Pancreas (tissue), 10 donors: ENCODE measurements at regions not wholly inside any gene's neighbourhood (a gene's known extent, or its start where the extent isn't known, plus 50 kb on each side); places are given as distances from the start of the nearest gene placed in this dataset.

Source experiments
- ATAC-seq, 4 donors: fragments of 200-7000 bp; cut with Tn5 transposase; one replicate each; pipeline versions ENCODE4 v1.8.0 to v1.9.1; 2020; ENCODE audit warnings: mild to moderate bottlenecking in 4 of 4, moderate library complexity in 4 of 4
- DNase-seq, 6 donors: peaks; one replicate each; pipeline ENCODE4 v3.0.0-alpha.2; 2020
- FAIRE-seq: peaks from 2 replicates; lab custom pipeline; 2012; peaks lifted over from hg19 to GRCh38; lab: Jason Lieb, UNC
- H3K27ac ChIP-seq, 4 donors: fragments of 200-600 bp; sonication (generic); 1 replicate in 3 of 4; 2 replicates in 1 of 4; pipeline versions ENCODE4 v1.5.0 to v1.8.0; 2020
- H3K27me3 ChIP-seq, 4 donors: fragments of 200-600 bp; one replicate each; pipeline ENCODE4 v1.8.0; 2021
- H3K36me3 ChIP-seq, 3 donors: fragments of 200-600 bp; sonication (generic) in 1 of 3; one replicate each; pipeline versions ENCODE4 v1.5.0 to v1.8.0; 2020 to 2021
- H3K4me1 ChIP-seq, 3 donors: fragments of 200-600 bp; one replicate each; pipeline ENCODE4 v1.8.0; 2021
- H3K4me3 ChIP-seq, 4 donors: fragments of 200-600 bp; sonication (generic) in 2 of 4; one replicate each; pipeline versions ENCODE4 v1.5.0 to v1.8.0; 2020 to 2021
- H3K9me3 ChIP-seq, 4 donors: fragments of 200-600 bp; one replicate each; pipeline ENCODE4 v1.8.0; 2021
- CTCF ChIP-seq, 4 donors: fragments of 200-600 bp; sonication (generic) in 3 of 4; IDR thresholded peaks; one replicate each; pipeline versions ENCODE4 v1.5.0 to v1.8.0; 2021; ENCODE audit warnings: antibody characterized with exemption in 4 of 4
- WGBS, 2 donors: extraction: QIAGEN DNeasy Blood & Tissue Kit; methylation state at CpG; one replicate each; pipeline ENCODE4 v1.1.7; 2013; 5-methylcytosine and 5-hydroxymethylcytosine counted together
- intact Hi-C, 3 donors: fragments of 100-400 bp; cut with DNase I; formaldehyde crosslinking; loops; one replicate each; pipeline versions ENCODE4 v1.11.1 to v1.14.2; 2022
- donor health status: healthy with polysubstance abuse.
- donor health status: DM: no; HTN: no; CAD: no; lungs with moderate emphysema.
- donor health status: DM: no; HTN: no; CAD: no.
- donor health status: control.
- donor health status: control.
- donor health status: Bipolar disorder and iron deficiency.
- donor health status: DM: yes; HTN: yes; CAD: no.
- donor health status: DM: no; HTN: no; CAD: no.
- donor health status: DM: no; HTN: no; CAD: no.
- donor health status: DM: yes; HTN: yes; CAD: no.

- ATAC-seq (no peak), DNase-seq (no peak), FAIRE-seq (no peak)
- no peak overlapping the region for H3K4me3 ChIP-seq
- H3K36me3 ChIP-seq, result no peaks in the 10 kb centered on the region
- H3K9me3 ChIP-seq, result no peaks in the 10 kb centered on the region
- WGBS, 2 donors, result 31 to 32% methylated on average over 2 of the region's 2 CpGs
- peaks cover 0 to 4% (median 0%) of the 10 kb centered on the region in 3 donors for H3K4me1 ChIP-seq
- intact Hi-C loops, result no loop called here
- no peak for TF ChIP-seq CTCF (IDR thresholded peaks at IDR 0.05)
- no peak overlapping the region for H3K27ac ChIP-seq
- no peaks in the 10 kb centered on the region for H3K27me3 ChIP-seq
Measured at GRCh38 chr5:145678255-145678654, 156.9 kb downstream of the PRELID2 start.

GRCh38 chr5:145673786-145674185 lies 161.4 kb downstream of the PRELID2 start:
- intact Hi-C loops, result no loop called here
- FAIRE-seq (no peak), DNase-seq (no peak), ATAC-seq (no peak)
- no peaks in the 10 kb centered on the region for H3K9me3 ChIP-seq
- no peaks in the 10 kb centered on the region for H3K4me1 ChIP-seq
- no peaks in the 10 kb centered on the region for H3K36me3 ChIP-seq
- no peak overlapping the region for H3K27ac ChIP-seq
- H3K4me3 ChIP-seq, result no peak overlapping the region
- no peaks in the 10 kb centered on the region for H3K27me3 ChIP-seq
- no peak for TF ChIP-seq CTCF (IDR thresholded peaks at IDR 0.05)

- peaks cover 0 to 5% (median 0%) of the 10 kb centered on the region in 3 donors for H3K4me1 ChIP-seq
- DNase-seq (no peak), ATAC-seq (peak; percentile 55 to 79 (median 59)), FAIRE-seq (no peak)
- no peak for TF ChIP-seq CTCF (IDR thresholded peaks at IDR 0.05)
- H3K27me3 ChIP-seq, result no peaks in the 10 kb centered on the region
- 21 to 25% methylated on average over 3 of the region's 3 CpGs for WGBS, 2 donors
- no peak overlapping the region for H3K4me3 ChIP-seq
- no peak overlapping the region for H3K27ac ChIP-seq
- H3K36me3 ChIP-seq, result no peaks in the 10 kb centered on the region
- intact Hi-C loops, result no loop called here
- no peaks in the 10 kb centered on the region for H3K9me3 ChIP-seq
Measured at GRCh38 chr5:145668714-145669113, 166.4 kb downstream of the PRELID2 start.

GRCh38 chr5:145667742-145668141 lies 167.4 kb downstream of the PRELID2 start:
- H3K36me3 ChIP-seq, result no peaks in the 10 kb centered on the region
- no peak overlapping the region for H3K27ac ChIP-seq
- DNase-seq, result no peak
- H3K9me3 ChIP-seq, result no peaks in the 10 kb centered on the region
- no peaks in the 10 kb centered on the region for H3K27me3 ChIP-seq
- H3K4me1 ChIP-seq, result peaks cover 0 to 5% (median 0%) of the 10 kb centered on the region in 3 donors
- intact Hi-C loops, result no loop called here
- no peak overlapping the region for H3K4me3 ChIP-seq
- WGBS, 2 donors, result 90 to 91% methylated on average over 3 of the region's 3 CpGs
- no peak for ATAC-seq
- FAIRE-seq, result no peak
- TF ChIP-seq CTCF (IDR thresholded peaks at IDR 0.05), result no peak

- WGBS, 2 donors, result 72 to 73% methylated on average over 3 of the region's 3 CpGs
- Histone ChIP-seq H3K9me3 (no peaks in the 10 kb centered on the region), H3K4me3 (no peak overlapping the region), H3K36me3 (no peaks in the 10 kb centered on the region), H3K27ac (no peak overlapping the region), H3K27me3 (no peaks in the 10 kb centered on the region), H3K4me1 (peaks cover 0 to 12% (median 0%) of the 10 kb centered on the region in 3 donors)
- ATAC-seq, result no peak
- no peak for FAIRE-seq
- DNase-seq, result no peak
- no peak for TF ChIP-seq CTCF (IDR thresholded peaks at IDR 0.05)
- intact Hi-C loops, result no loop called here
Measured at GRCh38 chr5:145666591-145666990, 168.6 kb downstream of the PRELID2 start.
